ENCODE measurements at regions not wholly inside any gene's neighbourhood (a gene's known extent, or its start where the extent isn't known, plus 50 kb on each side); places are given as distances from the start of the nearest gene placed in this dataset.

DNA sequence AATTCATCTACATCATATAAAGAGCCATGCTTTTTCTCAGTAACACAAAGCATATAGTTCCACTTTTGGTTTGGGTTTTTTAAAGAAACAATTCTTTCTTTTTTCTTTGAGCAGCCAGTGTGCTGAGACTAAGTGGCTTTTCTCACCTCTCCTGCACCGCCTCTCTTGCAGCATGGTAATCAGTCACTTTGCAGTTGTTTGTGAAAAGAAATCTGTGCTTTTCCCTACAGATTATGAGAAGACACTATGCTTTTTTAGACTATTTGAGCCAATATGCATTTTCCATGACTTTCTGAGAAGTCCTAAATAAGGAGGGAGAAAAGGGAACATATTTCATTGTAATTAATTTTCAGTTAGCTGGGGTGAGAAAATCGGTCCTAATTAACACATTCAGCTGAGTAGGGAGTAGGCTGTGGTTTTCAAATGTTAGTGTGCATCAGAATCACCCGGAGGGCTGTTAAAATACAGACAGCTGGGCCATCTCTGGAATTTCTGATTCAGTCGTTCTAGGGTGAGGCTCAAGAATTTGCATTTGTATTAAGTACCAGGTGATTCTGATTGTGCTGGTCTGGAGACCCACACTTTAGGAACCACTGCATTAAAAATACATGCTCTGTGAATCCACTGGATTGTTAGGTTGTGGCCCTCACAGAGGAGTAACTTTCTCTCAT is 155.2 kb downstream of the TINAG start:
- TF ChIP-seq, protein P1, sequence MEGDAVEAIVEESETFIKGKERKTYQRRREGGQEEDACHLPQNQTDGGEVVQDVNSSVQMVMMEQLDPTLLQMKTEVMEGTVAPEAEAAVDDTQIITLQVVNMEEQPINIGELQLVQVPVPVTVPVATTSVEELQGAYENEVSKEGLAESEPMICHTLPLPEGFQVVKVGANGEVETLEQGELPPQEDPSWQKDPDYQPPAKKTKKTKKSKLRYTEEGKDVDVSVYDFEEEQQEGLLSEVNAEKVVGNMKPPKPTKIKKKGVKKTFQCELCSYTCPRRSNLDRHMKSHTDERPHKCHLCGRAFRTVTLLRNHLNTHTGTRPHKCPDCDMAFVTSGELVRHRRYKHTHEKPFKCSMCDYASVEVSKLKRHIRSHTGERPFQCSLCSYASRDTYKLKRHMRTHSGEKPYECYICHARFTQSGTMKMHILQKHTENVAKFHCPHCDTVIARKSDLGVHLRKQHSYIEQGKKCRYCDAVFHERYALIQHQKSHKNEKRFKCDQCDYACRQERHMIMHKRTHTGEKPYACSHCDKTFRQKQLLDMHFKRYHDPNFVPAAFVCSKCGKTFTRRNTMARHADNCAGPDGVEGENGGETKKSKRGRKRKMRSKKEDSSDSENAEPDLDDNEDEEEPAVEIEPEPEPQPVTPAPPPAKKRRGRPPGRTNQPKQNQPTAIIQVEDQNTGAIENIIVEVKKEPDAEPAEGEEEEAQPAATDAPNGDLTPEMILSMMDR (conservative IDR thresholded peaks at IDR 0.05): no peak
- TF ChIP-seq ZFX (IDR thresholded peaks at IDR 0.05): no peak
